HUDEP-2 (cell line): ENCODE measurements at regions not wholly inside any gene's neighbourhood (a gene's known extent, or its start where the extent isn't known, plus 50 kb on each side); places are given as distances from the start of the nearest gene placed in this dataset.

Experiments
- DNase-seq, 76 experiments: peaks; one replicate each; lab custom pipeline; 2025; ENCODE audit not compliant: unreplicated experiment in 76 of 76; lab: John Stamatoyannopoulos, UW

DNA sequence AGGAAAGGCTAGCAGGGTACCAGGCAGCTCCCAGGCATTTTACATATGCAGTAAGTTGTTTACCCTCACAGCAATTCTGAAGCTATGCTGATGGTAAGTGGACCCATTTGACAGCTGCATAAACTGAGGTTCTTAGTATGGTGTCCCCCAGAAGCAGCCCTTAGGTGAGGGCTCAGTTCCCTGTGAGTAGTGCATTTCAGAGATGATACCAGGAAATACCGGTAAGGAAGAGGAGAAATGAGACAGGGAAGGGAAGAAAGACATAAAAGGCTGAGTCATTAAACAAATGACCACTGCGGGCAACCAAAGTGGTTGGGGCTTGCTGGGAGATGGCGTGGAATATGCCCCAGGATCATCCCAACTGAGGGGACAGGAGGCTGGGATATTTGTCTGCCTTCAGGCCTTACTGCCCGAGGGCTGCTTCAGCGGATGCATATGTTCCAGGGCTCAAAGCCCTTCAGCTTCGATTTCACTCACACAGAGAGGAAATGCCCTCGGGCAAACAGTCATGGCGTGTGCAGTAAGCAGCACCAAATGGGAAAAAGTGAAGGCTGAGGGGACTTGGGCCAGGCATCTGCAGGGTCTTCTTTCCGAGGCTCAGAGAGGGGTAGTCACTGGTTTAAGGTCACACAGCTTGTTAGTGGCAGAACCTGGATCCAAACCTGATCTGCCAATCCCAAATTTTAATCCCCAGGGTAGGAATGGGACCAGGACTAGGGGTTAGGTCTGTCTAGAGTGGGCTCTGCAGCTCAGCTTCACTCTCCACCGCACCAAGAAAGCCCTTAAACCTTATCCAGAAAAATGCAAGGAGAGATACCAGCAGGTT, 133.7 kb upstream of the RUNX3 start:
- no peak for DNase-seq

GRCh38 chr1:25062621-25063255, 132.7 kb upstream of the RUNX3 start:
- no peak for DNase-seq

GRCh38 chr1:25061261-25061995, 131.4 kb upstream of the RUNX3 start:
- DNase-seq, result no peak

DNA sequence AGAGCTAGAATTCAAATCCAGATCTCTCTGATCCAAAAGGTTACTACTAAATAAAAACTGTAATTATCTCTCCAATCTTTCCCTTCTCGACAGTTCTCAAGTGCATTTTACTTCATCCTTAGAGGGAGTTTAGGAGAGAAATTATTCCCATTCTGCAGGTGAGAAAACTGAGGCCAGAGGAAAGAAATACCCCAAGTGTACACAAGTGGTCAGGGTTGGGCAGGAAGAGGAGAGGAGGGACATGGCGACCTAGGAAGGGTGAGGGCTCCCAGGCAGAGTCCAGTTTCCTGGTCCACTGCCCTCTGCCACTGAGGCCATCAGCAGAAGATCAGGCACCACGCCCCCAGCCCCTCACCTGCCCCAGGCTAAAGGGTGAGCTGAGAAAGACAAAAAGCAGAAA, 127.1 kb upstream of the RUNX3 start:
- no peak for DNase-seq

- DNase-seq, result no peak
Observed at GRCh38 chr1:25056536-25056935, 126.5 kb upstream of the RUNX3 start.

- no peak for DNase-seq
Observed at GRCh38 chr1:25055961-25056360, 125.9 kb upstream of the RUNX3 start.

GRCh38 chr1:25055324-25055780, 125.3 kb upstream of the RUNX3 start:
- DNase-seq, result no peak

GRCh38 chr1:25054526-25055323, 124.6 kb upstream of the RUNX3 start:
- no peak for DNase-seq

- DNase-seq, result no peak
Observed at GRCh38 chr1:25053576-25054250, 123.6 kb upstream of the RUNX3 start.

- DNase-seq, result no peak
Observed at GRCh38 chr1:25051906-25052305, 121.8 kb upstream of the RUNX3 start.

DNA sequence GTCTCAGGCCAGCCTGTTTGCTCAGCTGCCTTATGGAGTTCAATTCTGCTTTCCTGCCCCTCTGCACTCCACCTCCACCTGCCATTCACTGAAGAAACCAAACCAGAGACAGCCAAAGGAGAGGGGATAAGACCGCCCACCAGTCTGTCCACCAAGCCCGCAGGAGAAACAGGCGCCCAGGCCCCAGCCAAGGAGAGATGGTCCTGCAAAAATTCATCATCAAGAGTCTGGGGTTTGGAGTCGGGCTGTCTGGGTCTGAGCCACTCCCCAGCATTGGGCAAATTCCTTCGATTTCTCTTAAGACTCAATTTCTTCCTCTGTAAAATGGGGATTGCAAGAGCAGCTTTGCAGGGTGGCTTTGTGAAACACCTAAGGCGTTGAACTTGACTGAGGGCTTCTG, 121.4 kb upstream of the RUNX3 start:
- DNase-seq, result no peak

GRCh38 chr1:25050165-25050564, 120.1 kb upstream of the RUNX3 start:
- no peak for DNase-seq

DNA sequence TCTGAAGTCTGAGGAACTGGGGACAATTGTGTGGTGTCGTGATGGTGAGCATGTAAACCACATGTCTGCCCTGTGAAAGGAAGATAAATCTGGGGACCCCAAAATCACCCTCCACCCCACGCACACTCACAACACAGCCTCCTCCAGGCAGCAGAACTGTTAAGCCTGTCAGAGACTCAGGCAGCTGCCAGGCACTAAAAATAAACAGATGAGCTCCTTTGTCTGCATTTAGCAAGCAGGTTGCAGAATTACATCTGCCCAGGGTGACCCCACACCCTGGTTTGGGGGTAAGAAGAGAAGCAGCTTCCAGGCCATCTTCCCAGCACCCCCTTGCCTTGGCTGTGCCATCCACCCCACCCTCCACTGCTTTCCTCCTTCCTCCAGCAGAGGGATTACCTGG, 119.1 kb upstream of the RUNX3 start:
- DNase-seq, result no peak

- DNase-seq, result no peak
Observed at GRCh38 chr1:25048728-25049127, 118.7 kb upstream of the RUNX3 start.

DNA sequence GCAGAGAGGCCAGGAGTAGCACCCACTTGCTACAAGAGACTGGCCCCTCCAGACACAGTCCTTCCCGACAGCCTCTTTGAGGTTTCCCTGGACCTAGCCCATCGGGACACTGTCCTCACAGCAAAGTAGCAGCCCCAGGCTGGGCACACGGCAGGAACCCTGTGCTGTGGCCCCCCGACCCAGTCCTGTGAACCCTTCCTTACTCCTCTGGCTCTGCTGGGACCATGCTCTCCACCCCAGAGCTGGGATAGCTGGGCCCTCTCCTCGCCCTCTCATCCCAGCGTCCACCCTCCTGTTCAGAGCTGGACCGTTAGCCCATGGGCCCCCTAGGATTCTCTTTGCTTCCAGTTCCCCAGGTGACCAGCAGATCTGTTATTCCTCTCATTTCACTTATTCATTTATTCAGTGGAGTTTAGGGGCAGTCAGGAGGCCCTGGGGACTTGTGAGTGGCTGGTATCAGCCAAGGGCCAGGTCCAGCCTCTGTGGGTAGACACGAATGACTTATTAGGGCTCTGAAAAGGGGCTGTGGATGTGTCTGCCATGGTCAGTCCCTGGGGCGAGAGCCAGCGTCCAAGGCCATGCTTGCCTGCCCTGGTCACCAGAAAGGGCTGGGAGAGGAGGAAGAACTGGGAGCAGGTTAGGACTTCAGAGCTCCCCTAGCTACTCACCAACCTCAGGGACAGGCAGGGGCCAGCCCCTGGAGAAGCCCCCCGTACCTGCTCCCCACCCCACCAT, 117.6 kb upstream of the RUNX3 start:
- no peak for DNase-seq

GRCh38 chr1:25046194-25046532, 116.1 kb upstream of the RUNX3 start:
- DNase-seq, result no peak

DNA sequence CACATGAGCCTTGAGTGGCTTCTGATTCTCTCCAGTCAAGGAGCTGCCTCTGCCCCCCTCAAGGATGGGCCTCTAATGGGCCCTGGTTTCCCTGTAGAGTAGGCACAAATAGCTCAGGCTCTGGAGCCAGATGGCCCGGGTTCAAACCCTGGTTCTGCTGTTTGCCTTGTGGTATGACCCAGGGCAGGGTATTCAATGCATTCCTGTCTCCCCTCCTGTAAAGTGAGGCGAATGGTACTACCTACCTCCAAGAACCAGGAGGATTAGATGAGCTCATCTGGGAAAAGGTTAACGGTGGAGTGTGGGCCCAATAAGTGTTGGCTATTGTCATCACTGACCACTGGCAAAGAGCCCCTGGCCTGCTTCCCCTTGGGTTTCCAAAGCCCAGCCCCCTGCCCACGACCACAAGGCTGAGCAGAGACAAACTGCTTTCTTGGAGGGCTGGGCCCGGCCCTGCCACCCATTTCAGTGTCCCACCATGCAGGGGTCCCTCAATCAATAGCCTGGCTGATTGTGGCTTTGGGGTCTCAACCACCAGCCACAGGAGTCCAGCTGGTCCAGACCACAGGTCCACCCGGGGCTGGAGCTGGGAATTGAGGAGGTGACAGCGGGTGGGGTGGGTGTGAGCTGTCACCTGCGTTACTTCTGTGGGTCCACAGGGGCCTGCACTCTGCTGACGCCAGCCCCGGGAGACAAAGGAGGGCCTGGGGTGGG, 115.6 kb upstream of the RUNX3 start:
- no peak for DNase-seq

- no peak for DNase-seq
Observed at GRCh38 chr1:25043228-25043580, 113.1 kb upstream of the RUNX3 start.
